ENCODE measurements at regions not wholly inside any gene's neighbourhood (a gene's known extent, or its start where the extent isn't known, plus 50 kb on each side); places are given as distances from the start of the nearest gene placed in this dataset.

DNA sequence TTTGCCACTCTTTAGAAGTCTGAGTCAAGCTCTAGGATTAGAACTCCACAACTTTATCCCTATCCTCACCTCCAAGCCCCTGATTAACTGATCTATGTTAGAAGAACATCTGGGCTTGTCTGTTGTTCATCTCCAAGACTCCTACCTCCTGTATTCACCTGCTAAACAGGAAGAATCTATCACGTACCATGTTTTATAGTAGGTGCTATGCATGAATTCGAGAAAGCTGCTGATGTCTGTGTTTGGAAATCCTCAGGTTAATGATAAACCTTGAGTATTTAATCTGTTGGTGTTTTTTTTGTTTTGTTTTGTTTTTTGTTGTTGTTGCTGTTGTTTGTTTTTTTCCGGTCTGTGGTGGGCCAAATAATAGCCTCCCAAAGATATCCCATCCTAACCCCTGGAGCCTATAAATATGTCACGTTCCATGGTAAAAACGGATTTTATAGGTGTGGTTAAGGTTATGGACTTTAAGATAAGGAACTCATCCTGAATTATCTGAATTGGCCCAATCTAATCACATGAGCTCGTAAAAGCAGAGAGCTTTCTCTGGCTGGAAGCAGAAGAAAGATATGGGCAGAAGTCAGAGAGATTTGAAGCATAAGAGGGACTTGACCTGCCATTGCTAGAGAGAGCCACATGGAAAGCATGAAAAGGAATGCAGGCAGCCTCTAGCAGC, 101.2 kb upstream of the DUSP21 start:
- TF ChIP-seq RAD21 (IDR thresholded peaks at IDR 0.05; ENCODE audit: low read length) (no peak), POLR2A (IDR thresholded peaks at IDR 0.05; ENCODE audit: low read depth, low read length) (no peak), RFX5 (IDR thresholded peaks at IDR 0.05; ENCODE audit: low read depth, low read length) (no peak), CTCF (conservative IDR thresholded peaks at IDR 0.05; ENCODE audit: low read depth, low read length) (no peak), BHLHE40 (IDR thresholded peaks at IDR 0.05; ENCODE audit: low read depth, low read length) (no peak), MAFK (IDR thresholded peaks at IDR 0.05; ENCODE audit: low read depth, low read length) (no peak), NFE2L2 (IDR thresholded peaks at IDR 0.05; ENCODE audit: low read depth, low read length) (no peak), RCOR1 (IDR thresholded peaks at IDR 0.05; ENCODE audit: insufficient replicate concordance, low read length) (no peak)
- TF ChIP-seq, protein P1, sequence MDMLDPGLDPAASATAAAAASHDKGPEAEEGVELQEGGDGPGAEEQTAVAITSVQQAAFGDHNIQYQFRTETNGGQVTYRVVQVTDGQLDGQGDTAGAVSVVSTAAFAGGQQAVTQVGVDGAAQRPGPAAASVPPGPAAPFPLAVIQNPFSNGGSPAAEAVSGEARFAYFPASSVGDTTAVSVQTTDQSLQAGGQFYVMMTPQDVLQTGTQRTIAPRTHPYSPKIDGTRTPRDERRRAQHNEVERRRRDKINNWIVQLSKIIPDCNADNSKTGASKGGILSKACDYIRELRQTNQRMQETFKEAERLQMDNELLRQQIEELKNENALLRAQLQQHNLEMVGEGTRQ (IDR thresholded peaks at IDR 0.05; ENCODE audit: low read depth, low read length) = no peak

Data from IMR-90 (cell line).